H1 (cell line): ENCODE measurements at regions not wholly inside any gene's neighbourhood (a gene's known extent, or its start where the extent isn't known, plus 50 kb on each side); places are given as distances from the start of the nearest gene placed in this dataset.

Experiments
- CTCF ChIA-PET: fragments of 300-600 bp; sonication (Branson Sonifier 250); formaldehyde crosslinking; loops from one replicate; lab custom pipeline; 2021; ENCODE audit not compliant: partially characterized antibody; lab: Charles Lee
- POLR2A ChIA-PET: fragments of 300-600 bp; sonication (Branson Sonifier 250); formaldehyde crosslinking; loops from one replicate; lab custom pipeline; 2021; ENCODE audit warnings: inconsistent platforms; ENCODE audit not compliant: partially characterized antibody; lab: Charles Lee
- DNase-seq, 2 experiments: peaks; one replicate each; pipeline versions ENCODE4 v3.0.0 to v3.0.0-alpha.2; 2010 to 2022; ENCODE audit warnings: low spot score in 2 of 2, low read depth in 1 of 2, mixed read lengths in 1 of 2
- FAIRE-seq: peaks from 2 replicates; lab custom pipeline; 2011; peaks lifted over from hg19 to GRCh38; lab: Jason Lieb, UNC
- H2AFZ ChIP-seq: 2 replicates; pipeline ENCODE4 v1.8.1; 2012; ENCODE audit warnings: low read length, inconsistent platforms
- H2AK5ac ChIP-seq: 2 replicates; pipeline ENCODE4 v1.6.1; 2013; ENCODE audit warnings: low read depth, low read length
- H2BK120ac ChIP-seq: replicated peaks from 2 replicates; pipeline ENCODE3; 2013; ENCODE audit warnings: low read depth, low read length, inconsistent platforms
- H2BK12ac ChIP-seq: 2 replicates; pipeline ENCODE4 v1.6.1; 2013; ENCODE audit warnings: low read depth, low read length
- H2BK15ac ChIP-seq: 2 replicates; pipeline ENCODE4 v1.6.1; 2013; ENCODE audit warnings: low read length
- H2BK20ac ChIP-seq: 2 replicates; pipeline ENCODE4 v1.6.1; 2013; ENCODE audit warnings: low read length
- H2BK5ac ChIP-seq: 2 replicates; pipeline ENCODE4 v1.6.1; 2013; ENCODE audit warnings: low read depth, low read length
- H3K14ac ChIP-seq: 2 replicates; pipeline ENCODE4 v1.6.1; 2013; ENCODE audit warnings: inconsistent platforms; ENCODE audit not compliant: insufficient read length
- H3K18ac ChIP-seq: 2 replicates; pipeline ENCODE4 v1.6.1; 2013; ENCODE audit warnings: low read length; ENCODE audit errors: extremely low read depth
- H3K23ac ChIP-seq: 2 replicates; pipeline ENCODE4 v1.6.1; 2013; ENCODE audit warnings: inconsistent platforms; ENCODE audit not compliant: insufficient read length
- H3K23me2 ChIP-seq: 2 replicates; pipeline ENCODE4 v1.6.1; 2013; ENCODE audit warnings: low read depth, low read length
- H3K27ac ChIP-seq: 2 replicates; pipeline ENCODE4 v1.6.1; 2011; ENCODE audit warnings: low read depth, low read length, inconsistent platforms
- H3K27me3 ChIP-seq, 4 experiments: replicated peaks in 1 of 4; 1 replicate in 1 of 4; 2 replicates in 3 of 4; pipeline versions ENCODE4 v1.6.1 to v1.8.1; 2011 to 2013; ENCODE audit warnings: low read length in 3 of 4, mild to moderate bottlenecking in 3 of 4, inconsistent platforms in 2 of 4, mixed read lengths in 2 of 4, moderate library complexity in 1 of 4; ENCODE audit not compliant: control insufficient read depth in 3 of 4, insufficient read depth in 3 of 4; ENCODE audit errors: extremely low read depth in 1 of 4
- H3K36me3 ChIP-seq, 4 experiments: 2 replicates each; pipeline versions ENCODE4 v1.6.1 to v1.8.1; 2011 to 2013; ENCODE audit warnings: mild to moderate bottlenecking in 4 of 4, low read length in 3 of 4, moderate library complexity in 2 of 4, control low read depth in 1 of 4, inconsistent platforms in 1 of 4; ENCODE audit not compliant: insufficient read depth in 4 of 4, control insufficient read depth in 2 of 4
- H3K4ac ChIP-seq: replicated peaks from 2 replicates; pipeline ENCODE3; 2013; ENCODE audit warnings: low read length, low read depth, mixed read lengths, inconsistent platforms; ENCODE audit not compliant: insufficient read length
- H3K4me1 ChIP-seq, 4 experiments: replicated peaks in 1 of 4; 1 replicate in 1 of 4; 2 replicates in 3 of 4; pipeline versions ENCODE4 v1.6.1 to v1.8.1; 2011 to 2013; ENCODE audit warnings: low read length in 3 of 4, inconsistent platforms in 2 of 4, mixed read lengths in 1 of 4; ENCODE audit not compliant: insufficient read depth in 4 of 4, control insufficient read depth in 3 of 4
- H3K4me2 ChIP-seq, 2 experiments: 2 replicates each; pipeline versions ENCODE4 v1.6.1 to v1.8.1; 2011 to 2013; ENCODE audit warnings: low read depth in 2 of 2, low read length in 2 of 2, control low read depth in 1 of 2, inconsistent platforms in 1 of 2, mild to moderate bottlenecking in 1 of 2; ENCODE audit not compliant: insufficient read depth in 1 of 2
- H3K4me3 ChIP-seq, 4 experiments: fragments of 200-600, 300-600 bp in 1 of 4; sonication (generic), shearing (Covaris generic), sonication (Bioruptor Twin) in 1 of 4; 2 replicates each; pipeline versions ENCODE4 v1.5.1 to v1.8.1; 2011 to 2016; ENCODE audit warnings: low read length in 4 of 4, low read depth in 3 of 4, control low read depth in 2 of 4, inconsistent platforms in 2 of 4, mild to moderate bottlenecking in 2 of 4, mixed read lengths in 1 of 4, moderate library complexity in 1 of 4; ENCODE audit not compliant: insufficient read depth in 2 of 4; ENCODE audit errors: extremely low read depth in 1 of 4
- H3K56ac ChIP-seq: replicated peaks from 2 replicates; pipeline ENCODE3; 2013; ENCODE audit warnings: low read depth, mild to moderate bottlenecking, mixed read lengths, low read length, inconsistent platforms; ENCODE audit not compliant: insufficient read length
- H3K79me1 ChIP-seq: 2 replicates; pipeline ENCODE4 v1.6.1; 2013; ENCODE audit warnings: low read depth, low read length, control low read depth
- H3K79me2 ChIP-seq, 2 experiments: 2 replicates each; pipeline versions ENCODE4 v1.6.1 to v1.8.1; 2012 to 2013; ENCODE audit warnings: low read length in 2 of 2, mild to moderate bottlenecking in 2 of 2, inconsistent platforms in 1 of 2; ENCODE audit not compliant: insufficient read depth in 2 of 2, control insufficient read depth in 1 of 2
- H3K9ac ChIP-seq, 4 experiments: replicated peaks in 1 of 4; 1 replicate in 1 of 4; 2 replicates in 3 of 4; pipeline versions ENCODE4 v1.6.1 to v1.8.1; 2011 to 2013; ENCODE audit warnings: low read depth in 3 of 4, low read length in 3 of 4, control low read depth in 2 of 4, mild to moderate bottlenecking in 2 of 4, moderate library complexity in 2 of 4, inconsistent platforms in 1 of 4; ENCODE audit errors: extremely low read depth in 1 of 4
- H3K9me3 ChIP-seq, 2 experiments: 2 replicates each; pipeline versions ENCODE4 v1.6.1 to v1.8.1; 2012 to 2013; ENCODE audit warnings: mild to moderate bottlenecking in 2 of 2, moderate library complexity in 2 of 2, control low read depth in 1 of 2, inconsistent platforms in 1 of 2, low read depth in 1 of 2, low read length in 1 of 2, mixed read lengths in 1 of 2; ENCODE audit not compliant: insufficient read depth in 2 of 2
- H4K20me1 ChIP-seq, 2 experiments: replicated peaks in 1 of 2; 2 replicates each; pipeline versions ENCODE3 to v1.8.1; 2011 to 2013; ENCODE audit warnings: inconsistent platforms in 2 of 2, low read length in 2 of 2, mild to moderate bottlenecking in 1 of 2; ENCODE audit not compliant: insufficient read depth in 2 of 2, control insufficient read depth in 1 of 2
- H4K5ac ChIP-seq: 2 replicates; pipeline ENCODE4 v1.6.1; 2013; ENCODE audit warnings: low read length, low read depth, mixed read lengths, inconsistent platforms; ENCODE audit not compliant: insufficient read length
- H4K8ac ChIP-seq: 2 replicates; pipeline ENCODE4 v1.8.0; 2013; ENCODE audit warnings: mild to moderate bottlenecking, moderate library complexity, low read length, inconsistent platforms; ENCODE audit not compliant: insufficient read depth; ENCODE audit errors: extremely low read depth
- H4K91ac ChIP-seq: replicated peaks from 2 replicates; pipeline ENCODE3; 2013; ENCODE audit warnings: low read length, mixed read lengths, inconsistent platforms; ENCODE audit not compliant: insufficient read length
- EZH2 ChIP-seq: fragments of 200-600 bp; sonication (generic); IDR thresholded peaks from 2 replicates; pipeline ENCODE4 v1.7.1; 2012; ENCODE audit warnings: low read depth, mild to moderate bottlenecking, moderate library complexity, low read length, inconsistent platforms; ENCODE audit not compliant: severe bottlenecking
- RXRA ChIP-seq: IDR thresholded peaks from 2 replicates; pipeline ENCODE4 v1.6.1; 2011; ENCODE audit warnings: low read depth, mild to moderate bottlenecking, low read length, moderate library complexity; ENCODE audit not compliant: insufficient read depth
- WGBS, 2 experiments: shearing (Covaris generic) in 1 of 2; methylation state at CpG; one replicate each; pipeline versions ENCODE4 v1.1.6 to v1.1.7; 2013 to 2015; ENCODE audit warnings: low lambda C conversion rate in 2 of 2, mixed read lengths in 2 of 2, inconsistent platforms in 1 of 2, low coverage in 1 of 2, missing lambda C conversion rate in 1 of 2; ENCODE audit not compliant: insufficient replicate concordance in 2 of 2, insufficient coverage in 1 of 2, insufficient read length in 1 of 2; ENCODE audit errors: extremely low coverage in 1 of 2, missing lambda C conversion rate in 1 of 2; 5-methylcytosine and 5-hydroxymethylcytosine counted together

GRCh38 chr2:78592491-78592890, 433.0 kb upstream of the REG3G start:
- no peak overlapping the region for H2BK120ac ChIP-seq
- H4K8ac ChIP-seq: no peak overlapping the region
- no peak overlapping the region for H2AK5ac ChIP-seq
- H4K91ac ChIP-seq: no peak overlapping the region
- H3K4me2 ChIP-seq: no peak overlapping the region
- FAIRE-seq (no peak), DNase-seq (no peak)
- no peaks in the 10 kb centered on the region for H3K4me1 ChIP-seq
- H4K20me1 ChIP-seq: no peaks in the 10 kb centered on the region
- H3K9me3 ChIP-seq: no peaks in the 10 kb centered on the region
- H4K5ac ChIP-seq: no peak overlapping the region
- H2BK5ac ChIP-seq: no peak overlapping the region
- no peak overlapping the region for H3K4me3 ChIP-seq
- no peaks in the 10 kb centered on the region for H3K36me3 ChIP-seq
- ChIA-PET POLR2A (no interaction called here), CTCF (interaction anchor here (0.8 kb wide), 1 partner anchor 346 kb away, joined by 3 read pairs; no protein-coding TSS in a partner anchor)
- no peak overlapping the region for H3K23ac ChIP-seq
- H3K14ac ChIP-seq: no peak overlapping the region
- no peak overlapping the region for H2BK20ac ChIP-seq
- no peaks in the 10 kb centered on the region for H3K23me2 ChIP-seq
- H2BK12ac ChIP-seq: no peak overlapping the region
- no peak overlapping the region for H3K18ac ChIP-seq
- H3K4ac ChIP-seq: no peak overlapping the region
- no peak overlapping the region for H3K9ac ChIP-seq
- no peaks in the 10 kb centered on the region for H3K27me3 ChIP-seq
- H2BK15ac ChIP-seq: no peak overlapping the region
- no peak overlapping the region for H3K27ac ChIP-seq
- no peaks in the 10 kb centered on the region for H3K79me2 ChIP-seq
- WGBS, 2 experiments: 76% methylated on average over 3 of the region's 3 CpGs; no CpG with 5 or more reads in 1 of the 2 experiments
- H3K56ac ChIP-seq: no peak overlapping the region
- TF ChIP-seq EZH2 (no peak), RXRA (no peak)
- H3K79me1 ChIP-seq: no peaks in the 10 kb centered on the region
- H2AFZ ChIP-seq: no peak overlapping the region
